T-helper 1 cell treated with Interleukin-12 subunit alpha and Interleukin-12 subunit beta and Interleukin-4 antibody, amounts not matched to agents 30 μg/mL and 1 μg/mL, for 36 hours (primary cell): ENCODE measurements at regions not wholly inside any gene's neighbourhood (a gene's known extent, or its start where the extent isn't known, plus 50 kb on each side); places are given as distances from the start of the nearest gene placed in this dataset.
"Not testable (repeated sequence)": the region's sequence is repeated elsewhere in the genome, so short reads cannot be mapped to it uniquely, and the experiment has no call there.

ENCODE experiments used
- H3K27ac Mint-ChIP-seq: one replicate; pipeline ENCODE4 v1.8.0; 2021; ENCODE audit warnings: mild to moderate bottlenecking, mixed read lengths
- H3K27me3 Mint-ChIP-seq: one replicate; pipeline ENCODE4 v1.8.0; 2021; ENCODE audit warnings: low read depth, mixed read lengths
- H3K36me3 Mint-ChIP-seq: one replicate; pipeline ENCODE4 v1.8.0; 2021; ENCODE audit warnings: low read depth, mixed read lengths
- H3K4me1 Mint-ChIP-seq: one replicate; pipeline ENCODE4 v1.8.0; 2021; ENCODE audit warnings: low read depth, mixed read lengths
- H3K4me3 Mint-ChIP-seq: one replicate; pipeline ENCODE4 v1.8.0; 2021; ENCODE audit warnings: mild to moderate bottlenecking, moderate library complexity, mixed read lengths
- H3K9me3 Mint-ChIP-seq: one replicate; pipeline ENCODE4 v1.8.0; 2021; ENCODE audit warnings: mixed read lengths

GRCh38 chr10:109650228-109650627 lies 273.1 kb downstream of the XPNPEP1 start:
- no peaks in the 10 kb centered on the region for H3K27me3 Mint-ChIP-seq
- H3K4me1 Mint-ChIP-seq: no peaks in the 10 kb centered on the region

GRCh38 chr10:109647627-109648026 lies 275.7 kb downstream of the XPNPEP1 start:
- Mint-ChIP-seq H3K27me3 (no peaks in the 10 kb centered on the region), H3K4me3 (no peak overlapping the region), H3K27ac (no peak overlapping the region), H3K36me3 (no peaks in the 10 kb centered on the region), H3K9me3 (no peaks in the 10 kb centered on the region), H3K4me1 (no peaks in the 10 kb centered on the region)

More at GRCh38 chr10:109650228-109650627, 273.1 kb downstream of the XPNPEP1 start:
- H3K9me3 Mint-ChIP-seq: no peaks in the 10 kb centered on the region
- no peak overlapping the region for H3K27ac Mint-ChIP-seq
- H3K4me3 Mint-ChIP-seq: no peak overlapping the region
- no peaks in the 10 kb centered on the region for H3K36me3 Mint-ChIP-seq

- H3K4me1 Mint-ChIP-seq: no peaks in the 10 kb centered on the region
- no peaks in the 10 kb centered on the region for H3K36me3 Mint-ChIP-seq
- H3K4me3 Mint-ChIP-seq: no peak overlapping the region
- no peaks in the 10 kb centered on the region for H3K27me3 Mint-ChIP-seq
- peaks cover 9% of the 10 kb centered on the region for H3K9me3 Mint-ChIP-seq
- H3K27ac Mint-ChIP-seq: no peak overlapping the region
Measured at GRCh38 chr10:109633846-109634245, 289.5 kb downstream of the XPNPEP1 start.

- not testable (repeated sequence) for H3K9me3 Mint-ChIP-seq, H3K4me3 Mint-ChIP-seq, H3K27me3 Mint-ChIP-seq, H3K27ac Mint-ChIP-seq, H3K4me1 Mint-ChIP-seq, H3K36me3 Mint-ChIP-seq
Measured at GRCh38 chr10:109633017-109633416, 290.3 kb downstream of the XPNPEP1 start.

GRCh38 chr10:109624939-109625338 lies 298.4 kb downstream of the XPNPEP1 start:
- H3K27ac Mint-ChIP-seq: no peak overlapping the region
- no peaks in the 10 kb centered on the region for H3K36me3 Mint-ChIP-seq
- H3K27me3 Mint-ChIP-seq: no peaks in the 10 kb centered on the region
- H3K4me3 Mint-ChIP-seq: no peak overlapping the region
- no peaks in the 10 kb centered on the region for H3K4me1 Mint-ChIP-seq
- no peaks in the 10 kb centered on the region for H3K9me3 Mint-ChIP-seq

- Mint-ChIP-seq H3K4me3 (no peak overlapping the region), H3K36me3 (no peaks in the 10 kb centered on the region), H3K27me3 (no peaks in the 10 kb centered on the region), H3K4me1 (no peaks in the 10 kb centered on the region), H3K9me3 (no peaks in the 10 kb centered on the region), H3K27ac (no peak overlapping the region)
Measured at GRCh38 chr10:109622566-109622965, 300.7 kb downstream of the XPNPEP1 start.

GRCh38 chr10:109620396-109620795 lies 302.9 kb downstream of the XPNPEP1 start:
- Mint-ChIP-seq H3K27me3 (no peaks in the 10 kb centered on the region), H3K36me3 (no peaks in the 10 kb centered on the region), H3K4me3 (no peak overlapping the region), H3K9me3 (no peaks in the 10 kb centered on the region), H3K4me1 (no peaks in the 10 kb centered on the region), H3K27ac (no peak overlapping the region)

- no peaks in the 10 kb centered on the region for H3K36me3 Mint-ChIP-seq
Measured at GRCh38 chr10:109619914-109620313, 303.4 kb downstream of the XPNPEP1 start.

GRCh38 chr10:109618748-109619147 lies 304.6 kb downstream of the XPNPEP1 start:
- no peak overlapping the region for H3K4me3 Mint-ChIP-seq
- no peaks in the 10 kb centered on the region for H3K36me3 Mint-ChIP-seq
- H3K9me3 Mint-ChIP-seq: no peaks in the 10 kb centered on the region
- H3K4me1 Mint-ChIP-seq: no peaks in the 10 kb centered on the region
- no peak overlapping the region for H3K27ac Mint-ChIP-seq
- H3K27me3 Mint-ChIP-seq: no peaks in the 10 kb centered on the region

More at GRCh38 chr10:109619914-109620313, 303.4 kb downstream of the XPNPEP1 start:
- no peak overlapping the region for H3K27ac Mint-ChIP-seq
- H3K4me1 Mint-ChIP-seq: no peaks in the 10 kb centered on the region
- no peaks in the 10 kb centered on the region for H3K9me3 Mint-ChIP-seq
- no peaks in the 10 kb centered on the region for H3K27me3 Mint-ChIP-seq
- no peak overlapping the region for H3K4me3 Mint-ChIP-seq

GRCh38 chr10:109618301-109618700 lies 305.0 kb downstream of the XPNPEP1 start:
- Mint-ChIP-seq H3K9me3 (no peaks in the 10 kb centered on the region), H3K4me1 (no peaks in the 10 kb centered on the region), H3K36me3 (no peaks in the 10 kb centered on the region), H3K27me3 (no peaks in the 10 kb centered on the region), H3K27ac (no peak overlapping the region), H3K4me3 (no peak overlapping the region)

- Mint-ChIP-seq H3K36me3 (no peaks in the 10 kb centered on the region), H3K4me1 (no peaks in the 10 kb centered on the region), H3K4me3 (no peak overlapping the region), H3K27me3 (no peaks in the 10 kb centered on the region), H3K9me3 (no peaks in the 10 kb centered on the region), H3K27ac (no peak overlapping the region)
Measured at GRCh38 chr10:109616359-109616980, 306.8 kb downstream of the XPNPEP1 start.

- H3K27ac Mint-ChIP-seq, H3K9me3 Mint-ChIP-seq, H3K4me3 Mint-ChIP-seq, H3K27me3 Mint-ChIP-seq, H3K4me1 Mint-ChIP-seq, H3K36me3 Mint-ChIP-seq: not testable (repeated sequence)
Measured at GRCh38 chr10:109595356-109595755, 328.0 kb downstream of the XPNPEP1 start.

- H3K4me3 Mint-ChIP-seq: no peak overlapping the region
- no peaks in the 10 kb centered on the region for H3K4me1 Mint-ChIP-seq
- H3K9me3 Mint-ChIP-seq: peaks cover 6% of the 10 kb centered on the region
- H3K36me3 Mint-ChIP-seq: no peaks in the 10 kb centered on the region
- no peaks in the 10 kb centered on the region for H3K27me3 Mint-ChIP-seq
- H3K27ac Mint-ChIP-seq: no peak overlapping the region
Measured at GRCh38 chr10:109593682-109594081, 329.6 kb downstream of the XPNPEP1 start.

- H3K36me3 Mint-ChIP-seq: no peaks in the 10 kb centered on the region
- H3K4me1 Mint-ChIP-seq: no peaks in the 10 kb centered on the region
- no peaks in the 10 kb centered on the region for H3K27me3 Mint-ChIP-seq
- H3K9me3 Mint-ChIP-seq: no peaks in the 10 kb centered on the region
- no peak overlapping the region for H3K4me3 Mint-ChIP-seq
- no peak overlapping the region for H3K27ac Mint-ChIP-seq
Measured at GRCh38 chr10:109592391-109592790, 330.9 kb downstream of the XPNPEP1 start.

GRCh38 chr10:109591601-109592000 lies 331.7 kb downstream of the XPNPEP1 start:
- Mint-ChIP-seq H3K36me3 (no peaks in the 10 kb centered on the region), H3K4me3 (no peak overlapping the region), H3K4me1 (no peaks in the 10 kb centered on the region), H3K9me3 (no peaks in the 10 kb centered on the region), H3K27ac (no peak overlapping the region), H3K27me3 (no peaks in the 10 kb centered on the region)

GRCh38 chr10:109588259-109588658 lies 335.1 kb downstream of the XPNPEP1 start:
- Mint-ChIP-seq H3K27me3 (no peaks in the 10 kb centered on the region), H3K9me3 (no peaks in the 10 kb centered on the region), H3K36me3 (no peaks in the 10 kb centered on the region), H3K4me1 (no peaks in the 10 kb centered on the region), H3K27ac (no peak overlapping the region), H3K4me3 (no peak overlapping the region)
